Neuron (in vitro differentiated cells): ENCODE measurements at regions not wholly inside any gene's neighbourhood (a gene's known extent, or its start where the extent isn't known, plus 50 kb on each side); places are given as distances from the start of the nearest gene placed in this dataset.
A peak's percentile ranks its signal among the peaks of the same experiment; 100 is the strongest.

Experiments used
- H2AFZ ChIP-seq: one replicate; pipeline ENCODE4 v1.6.1; 2013; ENCODE audit warnings: low read depth, mild to moderate bottlenecking, inconsistent platforms, low read length, moderate library complexity
- H3K27me3 ChIP-seq: one replicate; pipeline ENCODE4 v1.6.1; 2013; ENCODE audit warnings: low read length; ENCODE audit not compliant: insufficient read depth
- H3K36me3 ChIP-seq: one replicate; pipeline ENCODE4 v1.6.1; 2013; ENCODE audit warnings: low read length; ENCODE audit not compliant: insufficient read depth
- H3K4me1 ChIP-seq: one replicate; pipeline ENCODE4 v1.6.1; 2013; ENCODE audit warnings: low read length; ENCODE audit not compliant: insufficient read depth
- H3K4me3 ChIP-seq: 2 replicates; pipeline ENCODE4 v1.5.1; 2013; ENCODE audit warnings: mild to moderate bottlenecking, low read length, moderate library complexity
- H3K9me3 ChIP-seq: one replicate; pipeline ENCODE4 v1.6.1; 2013; ENCODE audit warnings: low read length

- H2AFZ ChIP-seq = no peak overlapping the region
- H3K4me1 ChIP-seq = peaks cover 12% of the 10 kb centered on the region
- no peak overlapping the region for H3K4me3 ChIP-seq
- no peaks in the 10 kb centered on the region for H3K9me3 ChIP-seq
- H3K36me3 ChIP-seq = peaks cover 4% of the 10 kb centered on the region
- no peaks in the 10 kb centered on the region for H3K27me3 ChIP-seq
Observed at GRCh38 chr15:96695426-96695825, 364.9 kb downstream of the NR2F2 start.

GRCh38 chr15:96699871-96700401 lies 369.4 kb downstream of the NR2F2 start:
- Histone ChIP-seq H3K4me1 (peaks cover 43% of the 10 kb centered on the region), H3K27me3 (no peaks in the 10 kb centered on the region), H3K4me3 (no peak overlapping the region), H3K9me3 (no peaks in the 10 kb centered on the region), H2AFZ (no peak overlapping the region), H3K36me3 (no peaks in the 10 kb centered on the region)

- Histone ChIP-seq H3K4me1 (peaks cover 43% of the 10 kb centered on the region), H3K27me3 (no peaks in the 10 kb centered on the region)
Observed at GRCh38 chr15:96700555-96700954, 370.1 kb downstream of the NR2F2 start.

GRCh38 chr15:96701443-96701842 lies 370.9 kb downstream of the NR2F2 start:
- Histone ChIP-seq H3K27me3 (no peaks in the 10 kb centered on the region), H3K9me3 (no peaks in the 10 kb centered on the region), H2AFZ (no peak overlapping the region), H3K36me3 (no peaks in the 10 kb centered on the region), H3K4me1 (peaks cover 43% of the 10 kb centered on the region), H3K4me3 (no peak overlapping the region)

More at GRCh38 chr15:96700555-96700954, 370.1 kb downstream of the NR2F2 start:
- Histone ChIP-seq H3K4me3 (no peak overlapping the region), H2AFZ (no peak overlapping the region), H3K36me3 (no peaks in the 10 kb centered on the region), H3K9me3 (no peaks in the 10 kb centered on the region)

GRCh38 chr15:96701877-96702276 lies 371.4 kb downstream of the NR2F2 start:
- no peak overlapping the region for H2AFZ ChIP-seq
- H3K27me3 ChIP-seq = no peaks in the 10 kb centered on the region
- H3K4me1 ChIP-seq = peaks cover 47% of the 10 kb centered on the region
- no peaks in the 10 kb centered on the region for H3K9me3 ChIP-seq
- no peaks in the 10 kb centered on the region for H3K36me3 ChIP-seq
- no peak overlapping the region for H3K4me3 ChIP-seq

GRCh38 chr15:96702589-96702988 lies 372.1 kb downstream of the NR2F2 start:
- Histone ChIP-seq H3K27me3 (no peaks in the 10 kb centered on the region), H3K4me1 (peaks cover 54% of the 10 kb centered on the region), H3K36me3 (no peaks in the 10 kb centered on the region), H3K4me3 (peak overlapping the region; percentile 20), H3K9me3 (no peaks in the 10 kb centered on the region), H2AFZ (peak overlapping the region; percentile 32)

GRCh38 chr15:96703091-96703490 lies 372.6 kb downstream of the NR2F2 start:
- H3K36me3 ChIP-seq = no peaks in the 10 kb centered on the region
- H3K9me3 ChIP-seq = no peaks in the 10 kb centered on the region
- H3K4me3 ChIP-seq = peak overlapping the region; percentile 20
- H2AFZ ChIP-seq = peak overlapping the region; percentile 32
- peaks cover 55% of the 10 kb centered on the region for H3K4me1 ChIP-seq
- H3K27me3 ChIP-seq = no peaks in the 10 kb centered on the region

GRCh38 chr15:96703794-96704550 lies 373.5 kb downstream of the NR2F2 start:
- Histone ChIP-seq H3K4me1 (peaks cover 55% of the 10 kb centered on the region), H2AFZ (no peak overlapping the region), H3K27me3 (no peaks in the 10 kb centered on the region), H3K36me3 (no peaks in the 10 kb centered on the region), H3K9me3 (no peaks in the 10 kb centered on the region), H3K4me3 (no peak overlapping the region)

- Histone ChIP-seq H3K36me3 (no peaks in the 10 kb centered on the region), H3K9me3 (no peaks in the 10 kb centered on the region), H3K27me3 (no peaks in the 10 kb centered on the region), H3K4me1 (peaks cover 38% of the 10 kb centered on the region), H3K4me3 (no peak overlapping the region), H2AFZ (no peak overlapping the region)
Observed at GRCh38 chr15:96716075-96716474, 385.6 kb downstream of the NR2F2 start.

- Histone ChIP-seq H3K4me1 (peaks cover 38% of the 10 kb centered on the region), H3K36me3 (no peaks in the 10 kb centered on the region), H3K27me3 (no peaks in the 10 kb centered on the region), H3K4me3 (no peak overlapping the region), H2AFZ (no peak overlapping the region), H3K9me3 (no peaks in the 10 kb centered on the region)
Observed at GRCh38 chr15:96716478-96716877, 386.0 kb downstream of the NR2F2 start.

- Histone ChIP-seq H3K4me1 (peaks cover 23% of the 10 kb centered on the region), H3K27me3 (no peaks in the 10 kb centered on the region), H2AFZ (no peak overlapping the region), H3K36me3 (no peaks in the 10 kb centered on the region), H3K9me3 (no peaks in the 10 kb centered on the region), H3K4me3 (no peak overlapping the region)
Observed at GRCh38 chr15:96720251-96720650, 389.8 kb downstream of the NR2F2 start.

- H3K27me3 ChIP-seq = no peaks in the 10 kb centered on the region
- H3K9me3 ChIP-seq = no peaks in the 10 kb centered on the region
- H2AFZ ChIP-seq = no peak overlapping the region
- H3K36me3 ChIP-seq = no peaks in the 10 kb centered on the region
- peaks cover 19% of the 10 kb centered on the region for H3K4me1 ChIP-seq
- no peak overlapping the region for H3K4me3 ChIP-seq
Observed at GRCh38 chr15:96720656-96721055, 390.2 kb downstream of the NR2F2 start.

- H3K27me3 ChIP-seq = no peaks in the 10 kb centered on the region
- no peaks in the 10 kb centered on the region for H3K4me1 ChIP-seq
- H3K4me3 ChIP-seq = no peak overlapping the region
- no peaks in the 10 kb centered on the region for H3K9me3 ChIP-seq
- H2AFZ ChIP-seq = no peak overlapping the region
- no peaks in the 10 kb centered on the region for H3K36me3 ChIP-seq
Observed at GRCh38 chr15:96728591-96728990, 398.1 kb downstream of the NR2F2 start.

GRCh38 chr15:96732704-96733103 lies 402.2 kb downstream of the NR2F2 start:
- Histone ChIP-seq H3K36me3 (no peaks in the 10 kb centered on the region), H3K9me3 (no peaks in the 10 kb centered on the region), H3K27me3 (no peaks in the 10 kb centered on the region), H3K4me3 (no peak overlapping the region), H2AFZ (no peak overlapping the region), H3K4me1 (peaks cover 21% of the 10 kb centered on the region)
